Activated CD4-positive, alpha-beta T cell treated with anti-CD3 and anti-CD28 coated beads for 36 hours (primary cell): ENCODE measurements at regions not wholly inside any gene's neighbourhood (a gene's known extent, or its start where the extent isn't known, plus 50 kb on each side); places are given as distances from the start of the nearest gene placed in this dataset.

Experiments used
- ATAC-seq: fragments of 200-7000 bp; cut with Tn5 transposase; one replicate; pipeline ENCODE4 v1.10.0; 2021; ENCODE audit warnings: mild to moderate bottlenecking, moderate library complexity
- CTCF ChIA-PET: fragments of 350-600 bp; sonication (Branson Sonifier 250); formaldehyde crosslinking; loops from one replicate; lab custom pipeline; 2021; ENCODE audit warnings: antibody characterized with exemption; lab: Charles Lee
- POLR2A ChIA-PET: fragments of 350-600 bp; sonication (Branson Sonifier 250); formaldehyde crosslinking; loops from one replicate; lab custom pipeline; 2021; ENCODE audit warnings: antibody characterized with exemption, inconsistent platforms; lab: Charles Lee
- DNase-seq: peaks from one replicate; pipeline ENCODE4 v3.0.0-alpha.2; 2020
- H3K27ac Mint-ChIP-seq: one replicate; pipeline ENCODE4 v1.8.0; 2021; ENCODE audit warnings: mixed read lengths
- H3K27me3 Mint-ChIP-seq: one replicate; pipeline ENCODE4 v1.8.0; 2021; ENCODE audit warnings: mixed read lengths
- H3K36me3 Mint-ChIP-seq: one replicate; pipeline ENCODE4 v1.8.0; 2021; ENCODE audit warnings: low read depth, mixed read lengths
- H3K4me1 Mint-ChIP-seq: one replicate; pipeline ENCODE4 v1.8.0; 2021; ENCODE audit warnings: mixed read lengths
- H3K4me3 Mint-ChIP-seq: one replicate; pipeline ENCODE4 v1.8.0; 2021; ENCODE audit warnings: mild to moderate bottlenecking, moderate library complexity, mixed read lengths
- H3K9me3 Mint-ChIP-seq: one replicate; pipeline ENCODE4 v1.8.0; 2021; ENCODE audit warnings: low read depth, mixed read lengths
- intact Hi-C, 2 experiments: fragments of 100-400 bp; cut with DNase I in 1 of 2; cut with micrococcal nuclease in 1 of 2; formaldehyde crosslinking; loops; one replicate each; pipeline versions ENCODE4 v1.14.2 to v1.15.1; 2022 to 2024; cut with DNase I, micrococcal nuclease

- no peaks in the 10 kb centered on the region for H3K27me3 Mint-ChIP-seq
- intact Hi-C loops, result loop anchor here in 1 of 2 experiments (5.0 kb wide), 1 partner anchor 72 kb away; no protein-coding TSS in a partner anchor
- POLR2A ChIA-PET, result no interaction called here
- H3K36me3 Mint-ChIP-seq, result no peaks in the 10 kb centered on the region
- H3K9me3 Mint-ChIP-seq, result no peaks in the 10 kb centered on the region
- peaks cover 62% of the 10 kb centered on the region for H3K4me1 Mint-ChIP-seq
- H3K4me3 Mint-ChIP-seq, result no peak overlapping the region
- DNase-seq (no peak), ATAC-seq (peak; percentile 13)
- CTCF ChIA-PET, result interaction anchor here (0.6 to 2.3 kb wide), 5 partner anchors 9 to 561 kb away, joined by 3 to 8 read pairs (median 5); no protein-coding TSS in a partner anchor
- H3K27ac Mint-ChIP-seq, result peak overlapping the region; percentile 39
Measured at GRCh38 chr13:39955560-39955959, 300.1 kb downstream of the COG6 start.

- intact Hi-C loops, result loop anchor here (1.0 to 5.0 kb wide), 2 partner anchors 70 to 71 kb away; no protein-coding TSS in a partner anchor
- CTCF ChIA-PET, result interaction anchor here (0.6 to 2.3 kb wide), 6 partner anchors 9 to 561 kb away, joined by 3 to 8 read pairs (median 4); no protein-coding TSS in a partner anchor
- ATAC-seq (peak; percentile 92), DNase-seq (peak; percentile 68)
- H3K4me1 Mint-ChIP-seq, result peaks cover 62% of the 10 kb centered on the region
- POLR2A ChIA-PET, result no interaction called here
- peak overlapping the region; percentile 39 for H3K27ac Mint-ChIP-seq
- no peaks in the 10 kb centered on the region for H3K36me3 Mint-ChIP-seq
- no peaks in the 10 kb centered on the region for H3K9me3 Mint-ChIP-seq
- no peak overlapping the region for H3K4me3 Mint-ChIP-seq
- no peaks in the 10 kb centered on the region for H3K27me3 Mint-ChIP-seq
Measured at GRCh38 chr13:39956036-39956435, 300.6 kb downstream of the COG6 start.

GRCh38 chr13:39957868-39958677 is 302.6 kb downstream of the COG6 start:
- POLR2A ChIA-PET, result no interaction called here
- H3K36me3 Mint-ChIP-seq, result no peaks in the 10 kb centered on the region
- peak overlapping the region; percentile 53 for H3K27ac Mint-ChIP-seq
- no peaks in the 10 kb centered on the region for H3K27me3 Mint-ChIP-seq
- peak overlapping the region; percentile 55 for H3K4me3 Mint-ChIP-seq
- DNase-seq (no peak), ATAC-seq (no peak)
- no peaks in the 10 kb centered on the region for H3K9me3 Mint-ChIP-seq
- peaks cover 46% of the 10 kb centered on the region for H3K4me1 Mint-ChIP-seq
- intact Hi-C loops, result loop anchor here in 1 of 2 experiments (5.0 kb wide), 1 partner anchor 69 kb away; no protein-coding TSS in a partner anchor
- CTCF ChIA-PET, result interaction anchor here (0.7 to 1.2 kb wide), 2 partner anchors 15 to 17 kb away, joined by 4 to 7 read pairs; no protein-coding TSS in a partner anchor

- ATAC-seq (no peak), DNase-seq (no peak)
- ChIA-PET POLR2A (no interaction called here), CTCF (interaction anchor here (0.7 to 2.0 kb wide), 3 partner anchors 16 to 806 kb away, joined by 3 to 9 read pairs (median 4); no protein-coding TSS in a partner anchor)
- no peak overlapping the region for H3K27ac Mint-ChIP-seq
- no peaks in the 10 kb centered on the region for H3K27me3 Mint-ChIP-seq
- intact Hi-C loops, result loop anchor here in 1 of 2 experiments (5.0 kb wide), 1 partner anchor 68 kb away; no protein-coding TSS in a partner anchor
- no peaks in the 10 kb centered on the region for H3K9me3 Mint-ChIP-seq
- H3K4me3 Mint-ChIP-seq, result no peak overlapping the region
- H3K4me1 Mint-ChIP-seq, result peaks cover 42% of the 10 kb centered on the region
- H3K36me3 Mint-ChIP-seq, result no peaks in the 10 kb centered on the region
Measured at GRCh38 chr13:39959497-39960144, 304.2 kb downstream of the COG6 start.

- no peak for ATAC-seq
- CTCF ChIA-PET, result interaction anchor here (0.7 to 2.0 kb wide), 4 partner anchors 17 to 805 kb away, joined by 3 to 9 read pairs (median 4); no protein-coding TSS in a partner anchor
Measured at GRCh38 chr13:39960191-39960590, 304.7 kb downstream of the COG6 start.

GRCh38 chr13:39961036-39961435 is 305.6 kb downstream of the COG6 start:
- ChIA-PET POLR2A (no interaction called here), CTCF (interaction anchor here (0.7 to 2.3 kb wide), 5 partner anchors 8 to 520 kb away, joined by 3 to 9 read pairs (median 4); no protein-coding TSS in a partner anchor)
- DNase-seq, result no peak
- ATAC-seq, result no peak
- Mint-ChIP-seq H3K27ac (no peak overlapping the region), H3K36me3 (no peaks in the 10 kb centered on the region), H3K27me3 (no peaks in the 10 kb centered on the region), H3K4me3 (no peak overlapping the region), H3K4me1 (peaks cover 35% of the 10 kb centered on the region), H3K9me3 (no peaks in the 10 kb centered on the region)
- intact Hi-C loops, result no loop called here

More at GRCh38 chr13:39960191-39960590, 304.7 kb downstream of the COG6 start:
- intact Hi-C loops, result no loop called here
- Mint-ChIP-seq H3K4me1 (peaks cover 42% of the 10 kb centered on the region), H3K4me3 (no peak overlapping the region), H3K9me3 (no peaks in the 10 kb centered on the region), H3K27ac (no peak overlapping the region), H3K36me3 (no peaks in the 10 kb centered on the region), H3K27me3 (no peaks in the 10 kb centered on the region)
- POLR2A ChIA-PET, result no interaction called here
- DNase-seq, result no peak

GRCh38 chr13:39963612-39964011 is 308.1 kb downstream of the COG6 start:
- Mint-ChIP-seq H3K4me1 (peaks cover 16% of the 10 kb centered on the region), H3K27ac (no peak overlapping the region), H3K9me3 (no peaks in the 10 kb centered on the region), H3K36me3 (no peaks in the 10 kb centered on the region), H3K27me3 (peaks cover 4% of the 10 kb centered on the region), H3K4me3 (no peak overlapping the region)
- peak; percentile 46 for DNase-seq
- peak; percentile 82 for ATAC-seq
- intact Hi-C loops, result no loop called here
- POLR2A ChIA-PET, result no interaction called here
- CTCF ChIA-PET, result interaction anchor here (0.6 to 0.7 kb wide), 2 partner anchors 34 to 601 kb away, joined by 3 read pairs; no protein-coding TSS in a partner anchor

GRCh38 chr13:39965309-39965708 is 309.8 kb downstream of the COG6 start:
- ATAC-seq (no peak), DNase-seq (no peak)
- ChIA-PET POLR2A (no interaction called here), CTCF (interaction anchor here (0.6 to 2.9 kb wide), 2 partner anchors 22 to 388 kb away, joined by 3 to 12 read pairs; no protein-coding TSS in a partner anchor)
- Mint-ChIP-seq H3K4me3 (no peak overlapping the region), H3K36me3 (no peaks in the 10 kb centered on the region), H3K4me1 (peaks cover 7% of the 10 kb centered on the region), H3K27me3 (peaks cover 4% of the 10 kb centered on the region), H3K9me3 (no peaks in the 10 kb centered on the region), H3K27ac (no peak overlapping the region)
- intact Hi-C loops, result no loop called here

GRCh38 chr13:39967199-39967959 is 311.9 kb downstream of the COG6 start:
- ChIA-PET CTCF (interaction anchor here (0.6 kb wide), 1 partner anchor 30 kb away, joined by 4 read pairs; no protein-coding TSS in a partner anchor), POLR2A (no interaction called here)
- H3K36me3 Mint-ChIP-seq, result no peaks in the 10 kb centered on the region
- no peak overlapping the region for H3K27ac Mint-ChIP-seq
- H3K27me3 Mint-ChIP-seq, result peaks cover 4% of the 10 kb centered on the region
- no peaks in the 10 kb centered on the region for H3K9me3 Mint-ChIP-seq
- DNase-seq (no peak), ATAC-seq (no peak)
- intact Hi-C loops, result no loop called here
- H3K4me1 Mint-ChIP-seq, result peaks cover 6% of the 10 kb centered on the region
- no peak overlapping the region for H3K4me3 Mint-ChIP-seq

- intact Hi-C loops, result no loop called here
- H3K4me1 Mint-ChIP-seq, result peaks cover 6% of the 10 kb centered on the region
- no peak for ATAC-seq
- CTCF ChIA-PET, result interaction anchor here (0.5 to 0.8 kb wide), 4 partner anchors 17 to 167 kb away, joined by 3 to 4 read pairs (median 3); no protein-coding TSS in a partner anchor
- DNase-seq, result no peak
- no peaks in the 10 kb centered on the region for H3K9me3 Mint-ChIP-seq
- no peaks in the 10 kb centered on the region for H3K36me3 Mint-ChIP-seq
- H3K4me3 Mint-ChIP-seq, result no peak overlapping the region
- no peak overlapping the region for H3K27ac Mint-ChIP-seq
- POLR2A ChIA-PET, result interaction anchor here (0.7 kb wide), 1 partner anchor 58 kb away, joined by 3 read pairs; no protein-coding TSS in a partner anchor
- H3K27me3 Mint-ChIP-seq, result peaks cover 4% of the 10 kb centered on the region
Measured at GRCh38 chr13:39968646-39969475, 313.4 kb downstream of the COG6 start.
